Kidney glomerular epithelial cell (primary cell): ENCODE measurements at regions not wholly inside any gene's neighbourhood (a gene's known extent, or its start where the extent isn't known, plus 50 kb on each side); places are given as distances from the start of the nearest gene placed in this dataset.

Experiments
- DNase-seq: peaks from one replicate; lab custom pipeline; 2025; lab: John Stamatoyannopoulos, UW

- no peak for DNase-seq
Observed at GRCh38 chr4:83171436-83172039, 57.0 kb upstream of the PLAC8 start.

DNA sequence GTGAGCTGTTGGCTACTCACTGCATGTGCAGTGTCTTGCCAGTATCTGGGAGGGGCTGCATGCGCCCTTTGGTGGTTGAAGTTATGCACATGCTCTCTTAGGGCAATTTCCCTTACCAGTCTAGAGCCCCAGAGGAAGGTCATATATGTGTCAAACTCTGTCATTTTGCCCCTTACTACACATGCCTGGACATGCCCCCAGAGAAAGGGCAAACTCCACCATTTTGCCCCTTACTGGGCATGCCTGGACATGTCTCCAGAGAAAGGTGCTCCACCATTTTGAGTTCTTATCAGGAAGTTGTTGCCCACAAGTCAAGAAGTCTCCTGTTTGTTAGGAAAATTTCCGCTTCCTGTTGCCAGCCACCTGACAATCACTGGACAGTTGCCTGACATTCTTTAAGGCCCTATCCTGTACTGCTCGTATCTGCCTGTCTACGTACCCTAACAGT lies 56.4 kb upstream of the PLAC8 start:
- DNase-seq: no peak
